TTC549 (cell line): ENCODE measurements at regions not wholly inside any gene's neighbourhood (a gene's known extent, or its start where the extent isn't known, plus 50 kb on each side); places are given as distances from the start of the nearest gene placed in this dataset.

Experiments
- FAIRE-seq: peaks from 2 replicates; lab custom pipeline; 2012; peaks lifted over from hg19 to GRCh38; lab: Jason Lieb, UNC

- no peak for FAIRE-seq
These were observed 83.3 kb downstream of the KLF5 start for GRCh38 chr13:73142071-73142470.

GRCh38 chr13:73141292-73141771 is 82.5 kb downstream of the KLF5 start:
- FAIRE-seq = no peak

GRCh38 chr13:73140801-73141200 is 82.0 kb downstream of the KLF5 start:
- no peak for FAIRE-seq

- no peak for FAIRE-seq
These were observed 80.1 kb downstream of the KLF5 start for GRCh38 chr13:73138638-73139491.

GRCh38 chr13:73138276-73138637 is 79.5 kb downstream of the KLF5 start:
- no peak for FAIRE-seq

- no peak for FAIRE-seq
These were observed 78.0 kb downstream of the KLF5 start for GRCh38 chr13:73136776-73137175.

- FAIRE-seq = no peak
These were observed 74.7 kb downstream of the KLF5 start for GRCh38 chr13:73133531-73133930.

- FAIRE-seq = no peak
These were observed 72.4 kb downstream of the KLF5 start for GRCh38 chr13:73131247-73131646.

- no peak for FAIRE-seq
These were observed 70.2 kb downstream of the KLF5 start for GRCh38 chr13:73129023-73129422.
